ENCODE measurements at regions not wholly inside any gene's neighbourhood (a gene's known extent, or its start where the extent isn't known, plus 50 kb on each side); places are given as distances from the start of the nearest gene placed in this dataset.
"Not testable (repeated sequence)": the region's sequence is repeated elsewhere in the genome, so short reads cannot be mapped to it uniquely, and the experiment has no call there.

GRCh38 chrX:35625714-35626113 is 172.4 kb upstream of the MAGEB16 start:
- DNase-seq: no peak

GRCh38 chrX:35626124-35626523 is 172.0 kb upstream of the MAGEB16 start:
- no peak for DNase-seq

- not testable (repeated sequence) for DNase-seq
Measured at GRCh38 chrX:35635971-35636370, 162.2 kb upstream of the MAGEB16 start.

DNA sequence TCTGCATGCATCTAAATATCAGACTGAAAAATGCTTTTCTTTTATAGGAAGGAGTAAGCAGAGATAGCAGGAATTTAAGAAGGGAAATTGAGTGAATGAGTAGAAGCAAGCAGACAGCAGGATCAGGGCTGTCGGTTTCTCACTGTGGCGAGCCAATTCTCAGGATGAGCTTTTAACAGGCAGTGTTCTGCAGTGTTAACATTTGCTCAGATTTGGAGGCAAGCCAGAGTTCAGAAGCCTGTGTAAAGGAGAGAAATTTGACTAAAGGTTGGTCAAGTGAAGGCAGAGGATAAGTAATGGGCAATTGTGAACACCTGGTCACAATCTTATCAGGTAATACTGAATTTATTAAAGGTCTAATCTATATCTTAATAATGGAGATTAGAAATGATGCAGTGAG is 133.3 kb upstream of the MAGEB16 start:
- no peak for DNase-seq

DNA sequence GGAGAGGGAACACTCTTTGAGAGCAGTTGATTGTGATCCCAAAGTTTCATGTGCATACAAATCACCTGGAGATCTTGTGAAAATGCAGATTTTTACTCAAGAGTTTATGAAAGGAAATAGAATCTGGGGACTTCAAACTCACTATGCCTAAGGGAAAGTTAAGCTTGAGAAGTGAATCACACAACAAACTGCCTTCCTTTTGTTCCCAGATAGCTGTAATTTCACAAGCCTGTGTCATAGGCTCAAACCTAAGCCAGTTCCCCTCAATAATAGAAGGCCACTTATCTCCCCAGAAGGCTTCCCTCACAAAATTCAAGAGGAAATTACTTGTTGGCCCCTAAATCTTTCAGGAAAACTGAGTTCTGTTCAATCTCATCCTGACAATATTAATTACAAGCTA is 132.8 kb upstream of the MAGEB16 start:
- no peak for DNase-seq

GRCh38 chrX:35670889-35671288 is 127.3 kb upstream of the MAGEB16 start:
- DNase-seq: no peak

DNA sequence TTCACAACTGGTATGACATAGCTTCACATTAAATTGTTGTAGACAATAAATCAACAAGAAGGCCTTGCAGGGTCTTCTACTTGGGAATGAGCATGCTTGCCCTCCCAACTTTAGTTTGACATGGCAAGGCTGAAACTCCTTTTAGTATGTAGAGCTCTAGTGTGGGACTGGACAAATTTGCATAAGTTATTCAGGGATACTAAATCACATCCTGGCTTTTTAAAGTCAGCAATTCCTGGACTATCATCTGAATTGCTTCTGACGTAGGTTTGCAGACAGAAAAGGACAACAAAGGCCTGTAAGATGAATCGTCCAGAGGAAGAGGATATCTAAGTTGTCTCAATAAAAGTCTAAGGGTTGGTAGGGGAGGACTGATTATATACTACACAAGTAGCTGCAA is 123.0 kb upstream of the MAGEB16 start:
- DNase-seq: no peak

- no peak for DNase-seq
Measured at GRCh38 chrX:35680940-35681346, 117.2 kb upstream of the MAGEB16 start.

DNA sequence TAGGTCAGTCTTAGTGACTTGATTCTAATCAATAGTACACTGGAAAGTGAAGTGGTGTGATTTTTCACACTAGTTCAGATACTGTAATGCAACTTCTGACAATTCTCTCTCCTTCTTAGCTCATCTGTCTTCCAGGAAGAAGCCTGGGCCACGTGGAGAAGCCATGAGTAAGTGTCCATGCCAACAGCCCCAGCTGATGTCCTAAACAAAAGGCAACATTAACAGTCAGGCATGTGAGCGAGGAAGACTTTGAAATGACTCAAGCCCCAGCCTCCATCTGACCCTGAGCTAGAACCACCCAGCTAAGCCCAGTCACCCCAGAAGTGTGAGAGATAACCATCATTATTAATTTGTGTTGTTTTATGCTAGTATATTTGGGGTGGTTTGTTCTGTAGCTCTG is 115.7 kb upstream of the MAGEB16 start:
- DNase-seq: no peak

GRCh38 chrX:35696760-35697234 is 101.3 kb upstream of the MAGEB16 start:
- no peak for DNase-seq

- peak; percentile 61 for DNase-seq
Measured at GRCh38 chrX:35699642-35700041, 98.5 kb upstream of the MAGEB16 start.

DNA sequence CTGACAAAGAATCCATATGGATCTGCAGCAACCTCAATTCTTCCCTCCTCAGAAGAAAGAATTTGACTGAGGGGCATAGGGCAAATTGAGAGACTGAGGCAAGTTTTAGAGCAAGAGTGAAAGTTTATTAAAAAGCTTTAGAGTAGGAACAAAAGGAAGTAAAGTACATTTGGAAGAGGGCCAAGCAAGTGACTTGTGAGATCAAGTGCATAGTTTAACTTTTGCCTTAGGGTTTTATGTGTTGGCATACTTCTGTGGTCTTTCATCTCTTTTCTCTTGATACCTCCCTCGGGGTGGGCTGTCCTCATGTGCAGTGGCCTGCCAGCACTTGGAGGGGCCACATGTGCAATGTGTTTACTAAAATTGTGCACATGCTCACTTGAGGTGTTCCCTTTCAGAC is 98.0 kb upstream of the MAGEB16 start:
- no peak for DNase-seq

GRCh38 chrX:35711281-35711680 is 86.9 kb upstream of the MAGEB16 start:
- DNase-seq: no peak

DNA sequence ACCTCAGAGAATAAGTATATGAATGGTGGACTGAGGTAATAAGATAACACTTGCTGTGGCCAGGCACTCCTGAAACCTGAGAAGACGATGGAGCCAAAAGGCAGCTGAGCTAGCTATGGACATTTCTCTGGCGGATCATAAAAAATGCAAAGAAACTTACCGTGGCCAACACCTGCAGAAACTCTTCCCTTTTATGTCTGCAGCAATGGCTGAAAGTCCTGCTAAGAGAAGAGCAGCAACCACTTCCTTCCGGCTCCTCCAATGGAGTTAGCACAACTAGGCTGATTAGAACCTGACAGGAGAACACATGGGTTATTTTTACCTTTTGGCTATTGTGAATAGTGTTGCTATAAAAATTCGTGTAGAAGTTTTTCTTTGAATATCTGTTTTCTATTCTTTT is 76.0 kb upstream of the MAGEB16 start:
- DNase-seq: no peak

DNA sequence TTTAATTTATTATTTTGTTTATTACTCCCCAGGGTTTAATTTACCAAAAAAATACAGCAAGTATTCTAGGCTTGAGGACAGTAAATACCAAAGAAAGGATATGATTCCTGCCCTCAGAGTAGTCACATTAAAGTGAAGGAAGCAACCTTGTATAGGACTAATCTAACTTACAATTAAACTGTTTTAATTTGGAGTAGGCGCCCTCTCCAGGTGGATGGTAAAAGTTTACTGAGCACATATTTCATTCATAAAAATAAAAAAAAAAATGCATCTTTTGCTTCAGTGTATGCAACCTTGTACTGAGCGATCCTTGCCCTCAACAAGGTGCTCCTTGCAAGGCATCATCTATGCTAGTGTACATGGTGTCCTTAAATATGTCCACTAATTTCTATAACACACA is 72.0 kb upstream of the MAGEB16 start:
- no peak for DNase-seq

DNA sequence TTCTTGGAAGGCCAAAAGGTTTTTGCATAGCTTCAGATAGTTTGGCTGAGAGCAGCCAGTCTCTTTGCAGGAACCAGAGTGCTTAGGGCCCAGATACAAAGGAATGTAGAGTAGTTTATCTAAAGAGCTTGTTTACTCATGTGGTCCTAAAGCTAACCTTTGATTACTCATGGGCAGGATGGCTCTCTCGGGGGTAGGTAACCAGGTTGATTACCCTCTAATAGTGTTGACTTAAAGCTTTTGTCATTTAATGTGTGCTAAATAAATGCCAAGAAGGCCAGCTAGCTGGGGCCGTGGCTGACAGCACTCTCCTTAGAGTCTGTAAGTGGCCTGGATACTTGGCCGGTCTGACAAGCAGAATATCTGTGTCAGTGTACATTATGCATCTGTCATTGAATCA is 69.7 kb upstream of the MAGEB16 start:
- DNase-seq: no peak

- no peak for DNase-seq
Measured at GRCh38 chrX:35733879-35734278, 64.3 kb upstream of the MAGEB16 start.

DNA sequence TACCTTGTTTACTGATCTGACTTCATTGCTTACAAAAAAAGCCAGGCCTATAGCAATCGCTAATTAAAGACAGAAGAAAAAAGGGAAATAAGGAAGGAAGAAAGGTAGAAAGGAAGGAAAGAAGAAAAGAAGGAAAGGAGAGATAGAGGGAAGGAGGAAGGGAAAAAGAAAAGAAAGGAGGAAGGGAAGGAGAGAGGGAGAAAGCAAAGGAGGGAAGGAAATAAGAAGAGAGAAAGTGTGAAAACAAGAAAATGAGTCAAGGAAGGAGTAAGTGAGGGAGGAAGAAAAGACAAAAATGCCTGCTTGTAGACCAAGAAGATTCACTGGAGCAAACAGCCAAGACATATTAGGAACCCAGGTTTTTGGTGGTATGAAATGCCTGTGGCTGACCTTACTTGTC is 57.0 kb upstream of the MAGEB16 start:
- DNase-seq: no peak

DNA sequence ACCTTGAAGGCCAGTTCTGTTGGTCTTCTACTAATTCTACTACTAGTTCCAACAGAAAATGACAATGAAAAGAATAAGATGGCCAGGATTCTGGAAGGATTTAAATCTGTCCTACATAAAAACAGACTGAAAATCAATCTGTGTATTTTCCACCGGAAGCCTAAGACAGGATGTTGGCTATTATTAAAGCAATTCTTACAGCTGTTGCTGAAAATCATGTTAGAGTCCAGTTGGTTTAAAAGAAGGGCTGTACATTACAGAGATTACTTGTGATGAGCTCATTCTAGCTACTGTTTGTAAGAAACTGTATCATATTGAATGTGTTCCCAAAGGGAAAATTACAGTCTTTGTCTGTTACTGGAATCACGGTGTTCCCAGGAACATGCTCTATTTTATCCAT is 54.8 kb upstream of the MAGEB16 start:
- no peak for DNase-seq
